HFFc6 (cell line): ENCODE measurements at regions not wholly inside any gene's neighbourhood (a gene's known extent, or its start where the extent isn't known, plus 50 kb on each side); places are given as distances from the start of the nearest gene placed in this dataset.
A peak's percentile ranks its signal among the peaks of the same experiment; 100 is the strongest.

Experiments
- DNase-seq: peaks from one replicate; pipeline ENCODE4 v3.0.0-alpha.2; 2018
- H3K27ac Mint-ChIP-seq: 2 replicates; pipeline ENCODE4 v1.8.0; 2020; ENCODE audit warnings: mild to moderate bottlenecking, mixed read lengths
- H3K27me3 Mint-ChIP-seq: 2 replicates; pipeline ENCODE4 v1.8.0; 2021; ENCODE audit warnings: mild to moderate bottlenecking, moderate library complexity, mixed read lengths; ENCODE audit not compliant: insufficient read depth
- H3K36me3 Mint-ChIP-seq: 2 replicates; pipeline ENCODE4 v1.8.0; 2021; ENCODE audit warnings: low read depth, mixed read lengths
- H3K4me1 Mint-ChIP-seq: 2 replicates; pipeline ENCODE4 v1.8.0; 2020; ENCODE audit warnings: low read depth, mixed read lengths
- H3K4me3 Mint-ChIP-seq: 2 replicates; pipeline ENCODE4 v1.8.0; 2020; ENCODE audit warnings: mild to moderate bottlenecking, moderate library complexity, mixed read lengths
- H3K9me3 Mint-ChIP-seq: 2 replicates; pipeline ENCODE4 v1.8.0; 2020; ENCODE audit warnings: mild to moderate bottlenecking, mixed read lengths
- TF ChIP-seq, protein P1 (sequence below): fragments of 200-600 bp; sonication (generic); IDR thresholded peaks from 2 replicates; pipeline ENCODE4 v1.5.0; 2021; ENCODE audit warnings: antibody characterized with exemption, mild to moderate bottlenecking

DNA sequence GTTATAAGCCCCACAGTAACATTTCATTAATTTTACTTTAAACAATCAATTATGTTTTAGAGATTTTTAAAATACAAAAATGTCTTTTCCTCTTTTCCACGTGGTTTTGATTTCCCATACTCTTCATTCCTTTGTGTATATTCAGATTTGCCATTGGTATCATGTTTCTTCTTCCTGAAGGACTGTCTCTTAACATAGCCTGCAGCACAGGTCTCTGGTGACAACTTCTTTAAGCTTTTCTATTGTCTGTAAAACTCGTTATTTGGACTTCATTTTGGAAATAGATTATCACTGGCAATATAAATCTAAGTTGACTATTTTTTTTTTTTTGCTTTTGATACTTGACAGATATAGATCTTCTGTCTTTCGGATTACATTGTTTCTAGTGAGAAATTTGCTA is 115.2 kb upstream of the KLHL29 start:
- no peak overlapping the region; the same call in 1 of the 2 replicates for H3K4me3 Mint-ChIP-seq
- peaks cover 23% of the 10 kb centered on the region for H3K4me1 Mint-ChIP-seq
- DNase-seq = peak; percentile 22
- H3K27ac Mint-ChIP-seq = no peak overlapping the region
- no peaks in the 10 kb centered on the region for H3K9me3 Mint-ChIP-seq
- TF ChIP-seq, protein P1, sequence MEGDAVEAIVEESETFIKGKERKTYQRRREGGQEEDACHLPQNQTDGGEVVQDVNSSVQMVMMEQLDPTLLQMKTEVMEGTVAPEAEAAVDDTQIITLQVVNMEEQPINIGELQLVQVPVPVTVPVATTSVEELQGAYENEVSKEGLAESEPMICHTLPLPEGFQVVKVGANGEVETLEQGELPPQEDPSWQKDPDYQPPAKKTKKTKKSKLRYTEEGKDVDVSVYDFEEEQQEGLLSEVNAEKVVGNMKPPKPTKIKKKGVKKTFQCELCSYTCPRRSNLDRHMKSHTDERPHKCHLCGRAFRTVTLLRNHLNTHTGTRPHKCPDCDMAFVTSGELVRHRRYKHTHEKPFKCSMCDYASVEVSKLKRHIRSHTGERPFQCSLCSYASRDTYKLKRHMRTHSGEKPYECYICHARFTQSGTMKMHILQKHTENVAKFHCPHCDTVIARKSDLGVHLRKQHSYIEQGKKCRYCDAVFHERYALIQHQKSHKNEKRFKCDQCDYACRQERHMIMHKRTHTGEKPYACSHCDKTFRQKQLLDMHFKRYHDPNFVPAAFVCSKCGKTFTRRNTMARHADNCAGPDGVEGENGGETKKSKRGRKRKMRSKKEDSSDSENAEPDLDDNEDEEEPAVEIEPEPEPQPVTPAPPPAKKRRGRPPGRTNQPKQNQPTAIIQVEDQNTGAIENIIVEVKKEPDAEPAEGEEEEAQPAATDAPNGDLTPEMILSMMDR = no peak
- no peaks in the 10 kb centered on the region for H3K36me3 Mint-ChIP-seq
- H3K27me3 Mint-ChIP-seq = peaks cover 2% of the 10 kb centered on the region

DNA sequence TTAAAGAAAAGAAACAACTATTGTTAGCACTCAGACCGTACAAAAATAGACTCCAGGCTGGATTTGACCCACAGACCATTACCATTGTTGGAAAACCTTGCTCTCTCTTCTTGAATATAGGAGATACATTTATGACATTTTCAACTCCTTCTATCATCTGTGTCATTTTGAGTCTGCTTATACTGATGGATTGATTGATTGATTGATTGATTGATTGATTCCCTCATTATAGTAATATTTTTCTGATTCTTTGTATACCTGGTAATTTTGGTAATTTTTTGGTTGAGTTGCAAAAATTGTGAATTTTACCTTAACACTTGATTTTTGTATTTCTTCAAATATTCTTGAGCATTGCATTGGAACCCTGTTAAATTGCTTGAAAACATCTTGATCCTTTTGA is 114.2 kb upstream of the KLHL29 start:
- no peak overlapping the region for H3K27ac Mint-ChIP-seq
- no peak for DNase-seq
- H3K36me3 Mint-ChIP-seq = no peaks in the 10 kb centered on the region
- no peaks in the 10 kb centered on the region for H3K9me3 Mint-ChIP-seq
- H3K4me3 Mint-ChIP-seq = no peak overlapping the region
- peaks cover 23% of the 10 kb centered on the region for H3K4me1 Mint-ChIP-seq
- peaks cover 2% of the 10 kb centered on the region for H3K27me3 Mint-ChIP-seq
- TF ChIP-seq, protein P1 = no peak

DNA sequence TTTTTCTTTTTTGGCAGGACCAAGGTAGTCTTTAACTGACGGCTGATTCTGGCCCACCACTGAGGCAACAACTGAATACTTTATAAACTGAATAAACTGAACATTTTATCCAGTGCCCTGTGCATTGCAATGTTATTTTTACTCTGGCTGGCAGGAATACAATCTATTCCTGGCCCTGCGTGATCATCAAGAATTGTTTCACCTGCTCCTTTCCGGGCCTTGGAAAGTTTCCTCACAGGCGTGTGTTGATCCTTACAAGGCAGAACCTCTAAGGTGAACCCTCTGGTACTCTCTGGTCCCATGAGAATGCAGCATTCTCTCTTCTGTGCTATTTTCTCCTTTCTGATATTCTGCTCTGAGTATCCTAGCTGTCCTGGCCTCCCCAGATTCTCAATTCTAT is 113.7 kb upstream of the KLHL29 start:
- H3K4me1 Mint-ChIP-seq = peaks cover 23% of the 10 kb centered on the region
- TF ChIP-seq, protein P1 = no peak
- no peaks in the 10 kb centered on the region for H3K9me3 Mint-ChIP-seq
- H3K36me3 Mint-ChIP-seq = no peaks in the 10 kb centered on the region
- peaks cover 2% of the 10 kb centered on the region for H3K27me3 Mint-ChIP-seq
- no peak overlapping the region for H3K4me3 Mint-ChIP-seq
- H3K27ac Mint-ChIP-seq = no peak overlapping the region
- no peak for DNase-seq

DNA sequence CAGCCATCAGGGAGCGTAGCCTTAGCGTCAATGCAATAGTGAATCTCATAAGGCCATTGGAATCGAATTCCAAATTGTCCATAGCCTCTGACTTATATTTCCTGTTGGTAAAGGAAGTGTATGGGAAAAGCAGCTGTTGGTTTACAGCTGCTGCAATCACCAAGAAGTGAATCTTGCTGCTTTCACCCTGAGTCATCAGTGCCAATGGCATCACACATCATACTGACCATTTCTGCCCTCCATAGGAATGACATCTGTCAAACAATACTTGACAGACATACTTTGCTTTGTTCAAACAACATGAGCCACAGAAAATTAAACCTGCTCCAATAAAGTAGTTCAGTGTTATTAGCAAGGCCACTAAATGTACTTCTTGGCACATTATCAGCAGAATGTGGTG is 111.2 kb upstream of the KLHL29 start:
- peaks cover 23% of the 10 kb centered on the region for H3K4me1 Mint-ChIP-seq
- peaks cover 5% of the 10 kb centered on the region for H3K27me3 Mint-ChIP-seq

DNA sequence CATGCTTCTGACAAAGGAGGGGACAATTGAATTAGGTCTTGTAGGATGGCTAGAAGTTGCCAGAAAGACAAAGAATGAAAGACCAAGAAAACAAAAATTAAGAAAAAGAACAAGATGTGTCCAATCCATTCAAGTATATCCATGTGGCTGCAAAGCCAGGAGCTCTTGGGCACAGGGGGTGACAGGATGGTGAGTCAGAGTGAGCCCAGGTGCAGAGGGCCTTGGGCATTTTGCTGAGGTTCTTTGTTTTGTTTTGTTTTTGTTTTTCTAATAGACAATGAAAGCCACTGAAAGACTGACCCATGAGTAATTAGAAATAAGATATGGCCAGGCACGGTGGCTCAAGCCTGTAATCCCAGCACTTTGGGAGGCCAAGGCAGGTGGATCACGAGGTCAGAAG is 104.6 kb upstream of the KLHL29 start:
- Mint-ChIP-seq H3K27ac (no peak overlapping the region), H3K4me1 (peaks cover 11% of the 10 kb centered on the region; the same call in 1 of the 2 replicates), H3K4me3 (no peak overlapping the region), H3K27me3 (peaks cover 5% of the 10 kb centered on the region; the same call in 1 of the 2 replicates), H3K36me3 (no peaks in the 10 kb centered on the region), H3K9me3 (no peaks in the 10 kb centered on the region)
- DNase-seq = no peak
- TF ChIP-seq, protein P1 = no peak

More for the DNA sequence above, 111.2 kb upstream of the KLHL29 start:
- H3K27ac Mint-ChIP-seq = no peak overlapping the region
- H3K9me3 Mint-ChIP-seq = no peaks in the 10 kb centered on the region
- H3K36me3 Mint-ChIP-seq = no peaks in the 10 kb centered on the region
- no peak for DNase-seq
- no peak overlapping the region for H3K4me3 Mint-ChIP-seq
- TF ChIP-seq, protein P1 = no peak

DNA sequence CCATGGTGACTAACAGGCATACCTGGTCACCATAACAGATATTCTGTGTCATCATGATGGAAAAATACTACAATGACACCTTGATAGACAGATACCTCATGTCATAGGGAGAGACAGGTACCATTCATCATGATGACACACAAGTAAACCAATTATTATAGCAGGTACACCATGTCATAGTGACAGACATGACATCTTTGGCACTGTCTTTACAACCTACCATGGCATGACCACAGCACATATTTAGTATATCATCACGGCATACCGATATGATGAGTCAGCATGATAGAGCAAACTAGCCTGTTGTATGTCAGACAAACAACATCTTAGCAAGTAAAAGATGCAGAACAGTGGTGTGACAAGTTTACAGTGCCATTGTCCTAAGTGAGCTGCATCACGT is 101.3 kb upstream of the KLHL29 start:
- peak; percentile 39 for DNase-seq
- no peaks in the 10 kb centered on the region for H3K9me3 Mint-ChIP-seq
- peaks cover 3% of the 10 kb centered on the region for H3K27me3 Mint-ChIP-seq
- H3K4me3 Mint-ChIP-seq = no peak overlapping the region
- H3K4me1 Mint-ChIP-seq = peaks cover 36% of the 10 kb centered on the region
- no peaks in the 10 kb centered on the region for H3K36me3 Mint-ChIP-seq
- no peak overlapping the region for H3K27ac Mint-ChIP-seq
- TF ChIP-seq, protein P1 = no peak
